Forelimb muscle (tissue), 1 donor: ENCODE measurements at regions not wholly inside any gene's neighbourhood (a gene's known extent, or its start where the extent isn't known, plus 50 kb on each side); places are given as distances from the start of the nearest gene placed in this dataset.

Experiments
- DNase-seq: peaks from one replicate; pipeline ENCODE4 v3.0.0-alpha.2; 2013; ENCODE audit warnings: low read depth

DNA sequence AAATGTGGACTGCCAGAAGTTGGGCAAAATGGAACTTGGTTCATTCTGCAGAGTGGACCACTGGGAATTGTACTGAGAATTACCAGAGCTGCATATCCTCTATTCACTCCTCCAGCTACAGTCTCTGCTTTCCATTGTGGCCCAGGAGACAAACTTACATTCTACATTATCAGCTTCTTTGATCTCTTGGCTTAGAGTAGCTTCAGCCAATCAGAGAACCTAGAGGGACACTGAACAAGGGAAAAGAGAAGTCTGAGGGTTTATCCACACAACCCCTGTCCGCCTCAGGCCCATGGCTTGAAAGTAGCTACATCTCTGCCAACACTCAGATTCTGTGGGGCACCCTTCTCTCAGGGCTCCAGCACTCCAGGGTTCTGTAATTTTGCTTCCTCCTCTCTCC is 251.1 kb downstream of the TRIB2 start:
- no peak for DNase-seq

DNA sequence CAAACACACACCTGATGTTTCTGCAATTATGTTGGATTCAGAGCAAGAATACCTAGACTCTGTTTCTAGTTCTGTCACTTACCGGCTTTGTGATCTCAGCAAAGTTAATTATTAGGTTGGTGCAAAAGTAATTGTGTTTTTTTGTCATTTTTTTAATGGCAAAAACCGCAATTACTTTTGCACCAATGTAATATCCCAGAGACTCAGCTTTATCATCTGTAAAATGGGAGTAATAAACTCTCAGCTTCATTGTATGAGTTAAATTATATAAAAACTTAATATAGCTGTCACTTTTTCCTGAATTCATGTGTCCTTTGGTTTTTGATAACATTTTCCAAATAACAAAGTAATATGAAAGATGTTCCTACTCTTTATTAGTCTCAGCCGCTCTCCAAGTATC is 251.7 kb downstream of the TRIB2 start:
- DNase-seq: no peak

DNA sequence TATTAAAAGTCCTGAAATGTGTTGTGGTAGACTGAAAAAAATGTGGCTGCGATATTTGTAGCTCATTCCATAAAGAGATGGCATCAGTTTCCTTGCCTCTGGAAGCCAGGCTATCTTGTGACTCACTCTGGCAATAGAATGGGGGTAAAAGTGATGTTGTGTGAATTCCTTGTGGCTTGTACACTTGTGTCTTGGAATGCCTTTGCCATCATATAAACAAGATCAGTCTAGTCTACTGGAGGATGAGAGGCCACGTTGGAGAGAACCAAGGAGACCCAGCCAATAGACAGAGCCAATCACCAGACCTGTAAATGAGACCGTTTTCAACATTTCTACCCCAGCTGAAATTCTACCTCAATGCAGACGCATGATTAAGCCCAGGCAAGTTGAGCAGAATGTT is 254.1 kb downstream of the TRIB2 start:
- DNase-seq: no peak

DNA sequence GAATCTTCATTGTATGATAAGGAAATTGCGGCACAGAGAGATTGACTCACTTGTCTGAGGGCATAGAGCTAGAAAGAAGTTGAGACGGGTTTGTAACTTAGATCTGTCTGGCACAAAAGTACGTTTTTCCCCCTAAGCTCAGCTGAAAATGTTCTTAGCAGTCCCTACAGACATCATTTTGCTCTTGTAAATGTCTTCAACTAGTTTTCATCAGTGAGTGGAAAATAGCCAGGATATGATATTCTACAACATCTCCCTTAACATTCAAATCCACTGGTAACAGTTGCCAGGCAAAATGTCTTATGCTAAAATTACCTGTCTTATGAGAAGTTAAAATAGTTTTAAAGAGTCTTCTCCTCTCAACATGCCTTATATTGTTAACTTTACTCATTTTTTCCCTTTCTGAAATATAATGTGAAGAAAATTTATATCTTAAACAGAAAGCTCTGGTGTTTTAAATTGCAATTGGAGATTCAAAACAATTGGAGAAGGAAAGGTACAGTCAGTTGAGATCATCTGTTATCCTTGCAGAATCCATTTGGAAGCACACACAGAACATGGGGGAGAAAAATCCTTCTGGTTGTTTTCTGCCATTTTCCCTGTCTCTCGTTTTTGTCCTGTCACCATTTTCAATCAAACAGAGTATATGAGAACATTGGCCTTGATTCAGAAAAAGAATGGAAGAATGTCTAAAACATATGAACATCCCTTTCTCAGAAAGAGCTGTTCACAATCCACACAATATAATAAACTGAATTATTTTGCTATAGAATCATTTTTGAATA is 255.0 kb downstream of the TRIB2 start:
- DNase-seq: no peak

DNA sequence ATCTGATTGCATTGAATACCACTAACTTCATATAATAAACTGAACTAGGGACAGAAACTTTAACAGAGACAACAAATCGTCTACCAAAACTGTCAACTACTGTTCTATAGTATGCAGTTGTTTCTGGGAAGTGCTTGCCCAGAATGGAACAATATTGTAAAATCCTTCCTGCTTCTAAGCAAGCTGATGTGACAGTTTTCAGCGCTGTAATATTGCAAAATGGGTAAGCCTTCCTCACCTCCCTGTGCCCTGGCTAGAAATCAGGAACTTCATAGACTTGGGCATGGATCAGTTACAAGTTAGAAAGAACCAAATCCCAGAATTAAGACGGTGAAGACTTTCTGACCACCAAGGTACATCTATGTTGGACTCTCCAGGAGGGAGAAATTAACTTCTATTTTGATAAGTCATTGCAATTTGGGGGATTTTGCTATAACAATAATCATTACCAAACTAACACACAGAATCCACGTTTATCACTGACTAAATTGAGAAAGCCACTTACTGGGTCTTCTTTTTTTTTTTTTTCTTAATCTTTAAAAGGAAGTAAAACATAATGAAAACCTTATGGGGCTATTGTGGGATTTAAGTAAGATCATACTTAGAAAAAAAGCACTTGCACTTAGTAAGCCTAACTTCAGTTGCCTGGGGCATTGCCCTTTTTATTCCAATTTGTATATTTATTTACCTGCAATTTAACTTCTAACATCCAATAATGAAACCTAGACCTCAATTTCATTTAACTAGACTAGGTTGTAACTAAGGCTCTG is 261.5 kb downstream of the TRIB2 start:
- DNase-seq: no peak

DNA sequence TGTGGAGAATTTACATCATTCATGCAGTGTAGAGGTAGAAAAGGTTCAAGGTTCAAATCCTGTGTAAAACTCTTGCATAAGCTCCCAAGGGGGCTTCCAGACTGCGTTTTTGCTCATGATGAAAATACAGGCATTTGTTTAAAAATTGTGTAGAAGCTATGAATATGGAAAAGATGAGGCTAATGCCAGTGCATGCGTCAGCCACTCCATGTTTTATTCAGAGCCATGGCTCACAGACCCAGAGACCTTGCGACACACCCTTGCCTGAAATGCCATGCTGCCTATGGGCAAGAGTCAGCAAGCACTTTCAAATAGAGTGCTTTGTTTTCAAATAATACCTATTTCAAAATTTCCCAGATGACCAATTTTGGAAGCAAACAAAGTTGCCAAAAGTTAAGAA is 262.3 kb downstream of the TRIB2 start:
- no peak for DNase-seq

DNA sequence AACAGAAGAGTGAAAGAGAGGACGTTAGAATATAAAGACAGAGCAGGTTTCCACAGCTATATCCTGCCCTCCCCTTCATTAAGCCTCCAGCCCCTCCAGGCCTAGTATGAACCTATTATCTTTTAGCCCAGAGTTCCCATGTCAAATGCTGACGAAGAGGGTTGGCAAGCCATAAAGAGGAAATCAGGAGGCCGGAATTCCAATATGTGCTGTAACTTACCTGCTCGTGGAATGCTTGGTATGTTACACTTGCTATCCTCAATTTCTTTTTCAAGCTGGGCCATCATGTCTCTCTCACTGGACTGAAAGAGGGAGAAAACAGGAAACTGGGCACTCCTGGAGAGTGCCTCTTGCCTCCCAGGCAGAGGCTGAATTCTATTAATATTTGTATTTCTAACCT is 264.1 kb downstream of the TRIB2 start:
- DNase-seq: no peak

DNA sequence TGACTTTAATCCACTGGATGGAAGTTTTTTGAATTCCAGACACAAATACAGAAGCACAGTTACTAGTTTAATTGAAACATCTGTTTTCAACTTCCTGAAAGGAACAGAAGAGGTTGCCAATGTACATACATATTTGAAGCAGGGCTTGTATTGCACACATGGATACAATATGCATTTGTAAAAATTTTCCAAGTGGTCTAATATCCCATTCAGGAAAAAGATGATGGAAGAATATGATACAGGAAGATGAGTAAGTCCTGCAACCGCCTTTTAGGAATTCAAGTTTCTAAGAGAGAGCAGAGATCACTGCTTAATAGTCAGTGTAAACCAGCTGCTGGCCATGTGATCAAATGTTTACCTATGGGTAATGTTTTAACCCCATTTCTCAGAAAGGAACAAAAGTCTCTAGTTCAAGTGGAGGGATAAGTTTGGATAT is 265.4 kb downstream of the TRIB2 start:
- no peak for DNase-seq

DNA sequence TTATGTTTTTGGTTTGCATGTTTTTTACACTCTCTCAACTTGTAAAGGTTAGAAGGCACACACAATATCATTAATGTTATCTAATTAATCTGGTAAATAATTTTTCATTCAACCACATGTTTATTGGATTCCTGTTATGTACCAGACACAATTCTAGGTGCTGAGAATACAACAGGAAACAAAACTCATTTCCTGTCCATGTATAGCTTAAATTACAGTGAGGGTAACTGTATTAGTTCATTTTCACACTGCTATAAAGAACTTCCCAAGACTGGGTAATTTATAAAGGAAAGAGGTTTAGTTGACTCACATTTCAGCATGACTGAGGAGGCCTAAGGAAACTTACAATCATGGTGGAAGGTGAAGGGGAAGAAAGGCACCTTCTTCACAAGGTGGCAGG is 270.5 kb downstream of the TRIB2 start:
- DNase-seq: no peak

DNA sequence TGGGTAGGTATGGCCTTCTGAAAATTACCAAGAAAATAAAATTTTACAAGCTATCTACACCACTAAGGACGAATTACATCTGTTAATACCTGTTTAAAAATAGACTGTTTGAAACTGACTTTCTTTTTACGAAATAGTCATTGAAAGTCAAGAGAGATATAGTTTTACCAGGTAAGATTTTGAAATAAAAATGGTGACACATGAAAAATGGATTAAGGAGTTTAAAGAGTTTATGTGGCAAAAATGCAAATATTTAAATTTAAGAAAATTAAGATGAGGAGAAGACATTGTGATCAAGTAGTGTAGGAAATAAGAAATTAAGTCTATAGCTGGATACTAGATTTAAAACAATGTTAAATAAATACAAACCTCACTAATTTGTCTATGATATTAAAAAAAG is 271.5 kb downstream of the TRIB2 start:
- DNase-seq: no peak

DNA sequence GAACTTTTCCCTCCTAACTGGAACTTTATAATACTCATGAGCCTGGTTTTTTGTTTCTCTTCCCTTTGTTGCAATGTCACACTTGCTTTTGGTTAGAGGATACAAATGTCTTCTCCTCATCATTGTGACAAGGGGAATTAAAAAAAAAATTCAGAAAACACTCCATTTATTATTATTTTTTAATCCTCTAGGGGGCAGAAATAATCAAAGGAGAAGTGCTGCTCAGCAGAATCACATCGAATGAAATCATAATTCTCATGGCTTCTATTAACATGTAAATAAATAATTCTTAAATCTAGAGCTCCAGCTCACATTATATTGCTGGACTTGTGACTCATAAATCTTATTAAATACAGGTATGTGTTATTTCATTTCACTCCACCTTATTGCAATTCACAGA is 273.8 kb downstream of the TRIB2 start:
- DNase-seq: no peak

DNA sequence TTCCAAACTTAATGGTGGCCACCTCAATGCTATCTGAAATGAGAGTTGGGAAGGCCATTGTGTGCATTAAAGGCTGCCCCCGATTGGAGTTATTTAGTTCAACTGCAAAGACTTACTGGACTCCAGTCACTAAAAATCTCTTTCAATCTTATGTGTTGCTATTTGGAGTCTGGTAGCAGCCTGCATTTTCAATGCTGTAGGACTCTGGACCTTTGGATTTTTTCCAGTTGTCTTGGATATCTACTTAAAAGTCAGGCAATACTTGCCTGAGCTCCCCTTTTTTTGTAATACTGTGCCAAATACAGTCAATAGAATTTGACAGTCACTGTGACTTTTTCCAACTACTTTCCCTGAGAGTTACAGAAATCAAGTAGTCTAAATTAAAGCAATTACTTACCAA is 281.9 kb downstream of the TRIB2 start:
- no peak for DNase-seq

DNA sequence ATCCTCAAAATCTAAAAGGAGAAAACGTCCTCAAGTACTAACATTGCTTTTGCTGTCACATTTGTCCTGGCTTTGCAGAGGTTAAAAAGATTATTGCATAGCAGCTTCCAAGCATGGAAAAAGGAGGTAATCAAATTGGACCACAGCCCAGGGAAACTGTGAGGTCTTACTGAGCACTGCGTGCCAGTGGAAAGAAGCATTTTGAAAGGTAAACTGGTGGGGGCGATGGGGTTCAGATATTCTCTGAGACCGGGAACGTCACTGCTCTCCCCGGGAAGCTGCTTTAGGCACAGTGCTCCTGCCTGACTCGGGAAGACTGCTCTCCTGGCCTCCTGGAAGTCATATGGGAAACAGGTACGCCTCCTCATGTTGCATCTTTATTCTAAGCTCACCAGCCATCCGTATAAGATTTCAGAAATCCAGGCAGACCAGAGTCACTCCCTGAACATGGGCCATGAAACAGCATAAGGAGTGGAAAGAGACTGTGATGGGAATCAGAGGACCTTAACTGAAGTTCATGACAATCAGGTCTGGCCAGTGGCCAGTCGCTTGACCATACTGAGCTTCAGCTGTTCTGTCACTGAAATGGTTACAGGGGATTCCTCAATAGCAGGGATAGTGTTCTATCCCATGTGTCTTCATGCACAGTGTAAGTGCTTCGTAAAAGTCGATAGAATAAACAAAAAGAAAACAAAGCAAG is 284.1 kb downstream of the TRIB2 start:
- DNase-seq: no peak

DNA sequence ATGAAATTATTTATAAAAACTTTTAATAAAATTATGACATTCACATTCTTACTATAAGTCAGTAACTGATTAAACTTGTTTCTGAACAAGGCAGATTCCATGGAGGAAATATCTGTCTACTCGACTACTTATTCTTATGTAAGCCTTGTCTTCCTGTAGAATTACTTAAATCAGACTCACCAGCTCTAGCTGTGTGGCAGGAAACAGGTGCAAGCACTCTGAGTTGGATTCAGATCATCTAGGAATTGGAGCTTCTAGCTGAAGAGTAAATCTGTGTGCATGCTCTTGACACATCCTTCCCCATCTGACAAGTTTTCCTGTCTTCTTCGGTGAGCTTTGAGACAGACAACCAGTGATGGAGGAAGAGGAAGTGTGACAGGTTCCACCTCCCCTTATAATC is 284.7 kb downstream of the TRIB2 start:
- no peak for DNase-seq

DNA sequence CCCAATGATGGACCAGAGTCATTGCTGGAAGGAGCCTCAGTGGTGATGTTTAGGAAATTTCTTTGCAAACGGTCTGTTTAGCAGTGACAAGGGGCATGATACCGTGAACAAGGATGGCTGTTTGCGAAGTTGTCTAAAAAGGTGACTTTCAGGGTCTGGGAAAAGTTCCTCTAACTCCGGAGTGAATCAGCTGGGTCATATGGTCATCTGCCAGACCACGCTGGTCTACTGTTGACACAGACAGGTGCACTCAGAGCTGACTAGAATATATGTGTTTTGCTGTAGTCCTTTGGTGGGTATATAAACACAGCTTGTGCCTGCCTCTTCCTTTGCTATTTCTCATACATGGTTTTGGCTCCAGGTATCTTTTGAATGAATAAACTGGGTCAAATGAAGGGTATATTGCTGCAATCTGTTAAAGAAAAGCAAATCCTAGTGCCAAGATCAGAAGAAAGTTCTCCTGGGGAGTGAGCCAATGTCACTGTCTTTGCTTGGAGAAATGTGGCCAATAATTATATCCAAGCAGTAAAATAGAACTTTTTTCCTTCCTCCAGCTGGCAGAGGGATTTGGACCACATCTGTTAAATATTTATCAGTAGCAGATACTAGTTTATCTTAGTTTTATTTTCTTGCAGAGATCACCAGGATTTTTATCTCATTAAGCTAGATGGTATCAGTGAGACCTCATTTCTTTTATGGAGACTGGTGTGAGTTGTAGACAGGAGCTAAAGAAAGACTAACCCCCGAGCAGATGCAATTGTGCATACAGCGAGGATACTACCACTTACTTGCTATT is 286.0 kb downstream of the TRIB2 start:
- no peak for DNase-seq

DNA sequence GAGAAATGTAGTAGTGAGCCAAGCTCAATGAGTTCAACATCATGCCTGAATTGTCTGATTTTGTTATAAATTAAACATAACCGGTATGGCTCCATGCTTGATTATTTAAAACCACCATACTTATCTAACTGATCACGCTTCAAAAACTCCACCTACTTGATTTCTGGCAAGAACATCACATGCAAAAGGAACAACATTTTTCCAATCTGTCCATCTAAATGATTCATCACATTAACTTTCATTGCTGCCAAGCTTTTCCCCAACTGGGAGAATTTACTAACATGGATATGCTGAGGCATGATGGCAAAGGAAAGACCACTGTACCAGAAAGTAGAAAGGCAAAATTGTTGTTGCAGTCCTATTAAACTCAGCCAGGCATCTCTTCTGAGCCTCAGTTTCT is 286.8 kb downstream of the TRIB2 start:
- no peak for DNase-seq

DNA sequence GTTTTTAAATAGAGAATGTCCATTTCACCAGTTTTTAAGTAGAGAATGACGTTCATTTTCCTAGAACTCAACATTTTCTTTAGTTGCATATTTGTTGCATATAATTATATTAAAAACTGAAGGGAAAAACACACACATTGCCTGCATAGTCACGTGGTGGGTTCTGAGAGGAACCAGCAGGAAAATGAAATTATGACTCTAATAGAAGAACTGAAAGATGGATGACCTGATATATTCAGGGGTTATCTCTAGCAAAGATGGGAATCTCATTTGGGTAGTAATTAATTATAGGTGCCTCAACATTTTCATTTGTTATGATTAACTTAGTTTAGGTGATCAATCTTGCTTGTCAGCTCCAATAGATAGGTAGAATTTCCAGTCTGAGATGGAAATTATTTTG is 288.3 kb downstream of the TRIB2 start:
- no peak for DNase-seq

DNA sequence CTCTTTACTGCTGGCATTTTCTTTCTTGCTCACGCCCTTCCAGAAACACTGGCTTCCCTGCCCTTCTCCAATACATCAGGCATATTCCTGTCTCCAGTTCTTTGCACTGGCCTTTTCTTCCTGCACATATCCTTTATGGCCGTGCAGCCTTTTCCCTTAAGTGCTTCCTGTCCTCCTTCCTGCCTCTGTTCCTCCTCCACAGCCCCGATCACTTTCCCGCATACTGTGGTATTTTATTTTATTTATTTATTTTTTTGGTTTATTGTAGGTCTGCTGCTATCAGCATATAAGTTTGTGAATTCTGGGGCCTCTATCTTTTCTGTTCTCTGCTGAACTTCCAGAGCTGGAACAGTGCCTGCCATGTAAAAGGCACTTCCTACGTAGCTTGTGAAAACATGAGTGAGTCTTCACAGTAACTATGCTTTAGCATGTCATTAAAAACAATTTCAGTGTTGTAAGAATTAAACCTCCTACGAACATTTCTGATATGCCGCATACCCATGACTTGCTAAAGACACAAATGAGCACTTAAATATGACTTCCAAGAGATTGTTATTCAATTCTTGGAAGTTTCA is 289.1 kb downstream of the TRIB2 start:
- DNase-seq: no peak

DNA sequence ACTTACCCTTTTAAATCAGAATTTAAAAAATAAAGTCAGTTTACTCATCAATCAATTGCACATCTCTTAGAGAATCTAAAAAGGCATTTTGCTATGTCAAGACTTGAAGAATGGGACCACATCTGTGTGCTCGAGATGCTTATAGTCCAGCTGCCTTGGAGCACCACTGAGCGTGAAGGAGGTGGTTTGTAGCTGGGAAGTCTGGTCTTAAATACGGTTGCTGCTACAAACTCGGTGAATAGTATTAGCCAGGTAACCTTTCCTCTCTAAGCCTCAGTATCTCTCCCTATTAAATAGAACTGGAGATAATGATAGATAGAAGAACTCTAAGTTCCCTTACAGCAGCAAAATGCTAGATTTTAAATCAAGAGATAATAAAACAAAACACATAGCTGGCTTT is 289.7 kb downstream of the TRIB2 start:
- no peak for DNase-seq

DNA sequence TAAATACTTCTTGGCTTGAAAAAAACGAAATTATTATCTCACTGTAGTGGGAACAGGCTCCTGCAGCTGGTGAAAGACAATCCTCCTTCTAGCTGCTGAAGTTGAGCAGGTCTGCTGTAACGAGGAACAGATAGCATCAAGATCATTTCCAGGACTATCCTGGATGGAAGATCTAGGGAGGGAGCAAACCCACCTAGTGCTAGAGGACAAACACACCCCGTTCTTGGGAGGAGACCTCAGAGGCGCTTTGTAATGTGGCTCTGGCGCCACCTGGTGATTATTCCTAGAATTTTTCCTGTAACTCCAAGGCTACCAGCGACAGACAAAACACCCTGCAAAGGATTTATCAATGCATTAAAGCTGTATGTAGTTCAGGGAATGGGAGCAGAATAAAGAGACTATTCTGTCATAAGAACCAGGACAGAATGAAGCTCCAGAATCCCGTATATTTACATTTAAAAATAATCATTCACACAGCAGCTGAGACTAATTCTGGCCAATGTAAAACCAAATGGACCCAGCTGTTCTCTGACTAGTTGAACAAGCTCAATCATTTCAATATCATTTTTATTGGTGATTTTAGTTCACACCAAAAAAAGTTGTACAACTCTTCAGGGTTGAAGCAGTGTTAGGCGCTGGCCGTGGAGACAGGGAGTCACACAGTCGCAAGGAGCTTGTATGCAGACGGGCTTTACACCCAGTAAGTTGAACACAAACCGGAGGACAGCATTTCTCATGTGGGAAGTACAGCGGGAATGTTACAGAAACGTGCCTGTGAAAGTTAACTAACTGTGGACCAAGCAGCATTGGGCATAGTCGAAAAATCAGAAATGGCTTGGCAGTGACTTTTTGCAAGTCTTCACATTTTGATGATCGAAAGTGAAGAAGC is 290.3 kb downstream of the TRIB2 start:
- DNase-seq: peak; percentile 78
